WTC11 (cell line): ENCODE measurements at regions not wholly inside any gene's neighbourhood (a gene's known extent, or its start where the extent isn't known, plus 50 kb on each side); places are given as distances from the start of the nearest gene placed in this dataset.

Experiments used
- ATAC-seq: fragments of 200-7000 bp; cut with Tn5 transposase; 2 replicates; pipeline ENCODE4 v1.10.0; 2021; ENCODE audit warnings: mild to moderate bottlenecking, moderate library complexity
- CTCF ChIA-PET: fragments of 300-600 bp; sonication (Branson Sonifier 250); formaldehyde crosslinking; loops from one replicate; lab custom pipeline; 2021; ENCODE audit warnings: antibody characterized with exemption; lab: Charles Lee
- POLR2A ChIA-PET: fragments of 350-600 bp; sonication (Branson Sonifier 250); formaldehyde crosslinking; loops from one replicate; lab custom pipeline; 2021; ENCODE audit warnings: antibody characterized with exemption; lab: Charles Lee
- DNase-seq: peaks from one replicate; pipeline ENCODE4 v3.0.0; 2021; ENCODE audit warnings: low spot score
- H3K27ac Mint-ChIP-seq: 2 replicates; pipeline ENCODE4 v1.8.0; 2021; ENCODE audit warnings: mixed read lengths
- H3K27me3 Mint-ChIP-seq: 2 replicates; pipeline ENCODE4 v1.8.0; 2021; ENCODE audit warnings: low read depth, mild to moderate bottlenecking, moderate library complexity, mixed read lengths
- H3K36me3 Mint-ChIP-seq: 2 replicates; pipeline ENCODE4 v1.8.0; 2021; ENCODE audit warnings: mixed read lengths
- H3K4me1 Mint-ChIP-seq: 2 replicates; pipeline ENCODE4 v1.8.0; 2022; ENCODE audit warnings: mixed read lengths
- H3K4me3 Mint-ChIP-seq: 2 replicates; pipeline ENCODE4 v1.8.0; 2021; ENCODE audit warnings: mild to moderate bottlenecking, moderate library complexity, mixed read lengths
- H3K9me3 Mint-ChIP-seq: 2 replicates; pipeline ENCODE4 v1.8.0; 2021; ENCODE audit warnings: mixed read lengths
- ATF1 ChIP-seq: sonication (generic); formaldehyde crosslinking; IDR thresholded peaks from 2 replicates; pipeline ENCODE4 v1.8.1; 2023; ENCODE audit warnings: mild to moderate bottlenecking, moderate library complexity, missing genetic modification reagents
- CDX4 ChIP-seq: fragments of 250-450 bp; sonication (Bioruptor Pico); IDR thresholded peaks from 2 replicates; pipeline ENCODE4 v1.9.0; 2021; ENCODE audit warnings: moderate library complexity, mild to moderate bottlenecking, inconsistent platforms, borderline replicate concordance
- CREM ChIP-seq: sonication (generic); formaldehyde crosslinking; IDR thresholded peaks from 2 replicates; pipeline ENCODE4 v1.8.1; 2022; ENCODE audit warnings: mild to moderate bottlenecking, missing genetic modification reagents, moderate library complexity
- E2F1 ChIP-seq: sonication (generic); formaldehyde crosslinking; IDR thresholded peaks from 2 replicates; pipeline ENCODE4 v1.8.0; 2022; ENCODE audit warnings: mild to moderate bottlenecking, missing genetic modification reagents
- ELF4 ChIP-seq: sonication (generic); formaldehyde crosslinking; IDR thresholded peaks from 2 replicates; pipeline ENCODE4 v1.8.1; 2022; ENCODE audit warnings: low read depth, mild to moderate bottlenecking, moderate library complexity, missing genetic modification reagents
- ERG ChIP-seq: fragments of 250-450 bp; sonication (Bioruptor Pico); IDR thresholded peaks from 2 replicates; pipeline ENCODE4 v1.8.0; 2021; ENCODE audit warnings: mild to moderate bottlenecking
- ESRRA ChIP-seq: sonication (generic); formaldehyde crosslinking; IDR thresholded peaks from 2 replicates; pipeline ENCODE4 v1.8.1; 2022; ENCODE audit warnings: mild to moderate bottlenecking, missing genetic modification reagents, borderline replicate concordance
- FOXK1 ChIP-seq: sonication (generic); formaldehyde crosslinking; IDR thresholded peaks from 2 replicates; pipeline ENCODE4 v1.8.0; 2022; ENCODE audit warnings: mild to moderate bottlenecking, moderate library complexity, missing genetic modification reagents
- GABPB1 ChIP-seq: sonication (generic); formaldehyde crosslinking; IDR thresholded peaks from 2 replicates; pipeline ENCODE4 v1.8.1; 2023; ENCODE audit warnings: mild to moderate bottlenecking, missing genetic modification reagents
- HMGA2 ChIP-seq: fragments of 250-450 bp; sonication (Bioruptor Pico); IDR thresholded peaks from 2 replicates; pipeline ENCODE4 v1.4.0; 2021; ENCODE audit warnings: mild to moderate bottlenecking, moderate library complexity
- JUN ChIP-seq: sonication (generic); formaldehyde crosslinking; IDR thresholded peaks from 2 replicates; pipeline ENCODE4 v1.8.0; 2023; ENCODE audit warnings: mild to moderate bottlenecking, missing genetic modification reagents
- MXD4 ChIP-seq: fragments of 250-450 bp; sonication (Bioruptor Pico); IDR thresholded peaks from 2 replicates; pipeline ENCODE4 v1.8.0; 2021; ENCODE audit warnings: mild to moderate bottlenecking, moderate library complexity, borderline replicate concordance
- MYBL2 ChIP-seq: sonication (generic); formaldehyde crosslinking; IDR thresholded peaks from 2 replicates; pipeline ENCODE4 v1.8.1; 2023; ENCODE audit warnings: mild to moderate bottlenecking, moderate library complexity, missing genetic modification reagents
- NR3C1 ChIP-seq: sonication (generic); formaldehyde crosslinking; conservative IDR thresholded peaks from 2 replicates; pipeline ENCODE4 v1.8.1; 2023; ENCODE audit warnings: low read depth, mild to moderate bottlenecking, missing genetic modification reagents
- RORB ChIP-seq: fragments of 250-450 bp; sonication (Bioruptor Pico); IDR thresholded peaks from 2 replicates; pipeline ENCODE4 v1.9.0; 2021; ENCODE audit warnings: mild to moderate bottlenecking
- SMAD3 ChIP-seq: sonication (generic); formaldehyde crosslinking; IDR thresholded peaks from 2 replicates; pipeline ENCODE4 v1.8.0; 2022; ENCODE audit warnings: missing genetic modification reagents, mild to moderate bottlenecking, borderline replicate concordance
- SMAD4 ChIP-seq: sonication (generic); formaldehyde crosslinking; IDR thresholded peaks from 2 replicates; pipeline ENCODE4 v1.8.0; 2022; ENCODE audit warnings: mild to moderate bottlenecking, missing genetic modification reagents
- SP1 ChIP-seq: sonication (generic); formaldehyde crosslinking; conservative IDR thresholded peaks from 2 replicates; pipeline ENCODE4 v1.8.1; 2022; ENCODE audit warnings: missing genetic modification reagents
- STAT6 ChIP-seq: sonication (generic); formaldehyde crosslinking; conservative IDR thresholded peaks from 2 replicates; pipeline ENCODE4 v1.8.1; 2023; ENCODE audit warnings: mild to moderate bottlenecking, low read depth, missing genetic modification reagents, moderate library complexity
- TCF7 ChIP-seq: sonication (generic); formaldehyde crosslinking; IDR thresholded peaks from 2 replicates; pipeline ENCODE4 v1.8.0; 2022; ENCODE audit warnings: mild to moderate bottlenecking, low read depth, missing genetic modification reagents, moderate library complexity
- TEAD4 ChIP-seq: sonication (generic); formaldehyde crosslinking; IDR thresholded peaks from 2 replicates; pipeline ENCODE4 v1.8.0; 2022; ENCODE audit warnings: mild to moderate bottlenecking, missing genetic modification reagents
- TP53 ChIP-seq: sonication (generic); formaldehyde crosslinking; IDR thresholded peaks from 2 replicates; pipeline ENCODE4 v1.8.1; 2023; ENCODE audit warnings: mild to moderate bottlenecking, missing genetic modification reagents
- USF1 ChIP-seq: sonication (generic); formaldehyde crosslinking; IDR thresholded peaks from 2 replicates; pipeline ENCODE4 v1.8.0; 2022; ENCODE audit warnings: mild to moderate bottlenecking, missing genetic modification reagents
- USF2 ChIP-seq: sonication (generic); formaldehyde crosslinking; IDR thresholded peaks from 2 replicates; pipeline ENCODE4 v1.8.1; 2023; ENCODE audit warnings: mild to moderate bottlenecking, missing genetic modification reagents, moderate library complexity

- Mint-ChIP-seq H3K36me3 (peaks cover 31% of the 10 kb centered on the region), H3K4me3 (no peak overlapping the region), H3K9me3 (peaks cover 37% of the 10 kb centered on the region), H3K27me3 (no peaks in the 10 kb centered on the region; the same call in 1 of the 2 replicates), H3K4me1 (peaks cover 5% of the 10 kb centered on the region; the same call in 1 of the 2 replicates), H3K27ac (no peak overlapping the region)
- ATAC-seq (no peak), DNase-seq (no peak)
- ChIA-PET POLR2A (no interaction called here), CTCF (no interaction called here)
- TF ChIP-seq USF2, result no peak
- no peak for TF ChIP-seq FOXK1 (CRISPR knock-in tag)
- no peak for TF ChIP-seq ATF1 (CRISPR knock-in tag)
- TF ChIP-seq MXD4, result no peak
- TF ChIP-seq SMAD4 (CRISPR knock-in tag), result no peak
- no peak for TF ChIP-seq RORB (CRISPR knock-in tag)
- TF ChIP-seq STAT6 (CRISPR knock-in tag), result no peak
- TF ChIP-seq NR3C1 (CRISPR knock-in tag), result no peak
- TF ChIP-seq ERG (CRISPR knock-in tag), result no peak
- TF ChIP-seq TEAD4, result no peak
- TF ChIP-seq ESRRA (CRISPR knock-in tag), result no peak
- no peak for TF ChIP-seq TCF7 (CRISPR knock-in tag)
- no peak for TF ChIP-seq TP53 (CRISPR knock-in tag)
- no peak for TF ChIP-seq JUN
- no peak for TF ChIP-seq MYBL2 (CRISPR knock-in tag)
Measured at GRCh38 chr10:16361086-16361485, 75.7 kb upstream of the PTER start.

GRCh38 chr10:16363741-16364140 lies 73.1 kb upstream of the PTER start:
- H3K4me3 Mint-ChIP-seq, result no peak overlapping the region
- peaks cover 31% of the 10 kb centered on the region for H3K36me3 Mint-ChIP-seq
- ATAC-seq (no peak), DNase-seq (no peak)
- no peaks in the 10 kb centered on the region; the same call in 1 of the 2 replicates for H3K27me3 Mint-ChIP-seq
- peaks cover 24% of the 10 kb centered on the region for H3K4me1 Mint-ChIP-seq
- ChIA-PET POLR2A (no interaction called here), CTCF (no interaction called here)
- no peak overlapping the region for H3K27ac Mint-ChIP-seq
- peaks cover 37% of the 10 kb centered on the region for H3K9me3 Mint-ChIP-seq
- TF ChIP-seq TP53 (CRISPR knock-in tag) (no peak), CREM (CRISPR knock-in tag) (no peak), USF1 (CRISPR knock-in tag) (no peak), ELF4 (CRISPR knock-in tag) (no peak), GABPB1 (no peak), CDX4 (CRISPR knock-in tag) (no peak), SP1 (no peak), ERG (CRISPR knock-in tag) (no peak), SMAD3 (CRISPR knock-in tag) (no peak), STAT6 (CRISPR knock-in tag) (no peak), E2F1 (CRISPR knock-in tag) (no peak), HMGA2 (CRISPR knock-in tag) (no peak)
